HG03342 (cell line): ENCODE measurements at regions not wholly inside any gene's neighbourhood (a gene's known extent, or its start where the extent isn't known, plus 50 kb on each side); places are given as distances from the start of the nearest gene placed in this dataset.

Source experiments
- ATAC-seq: cut with Tn5 transposase; IDR thresholded peaks from one replicate; pipeline ENCODE4 v1.9.1; 2021; ENCODE audit warnings: mild to moderate bottlenecking, moderate library complexity; ENCODE audit not compliant: unreplicated experiment

DNA sequence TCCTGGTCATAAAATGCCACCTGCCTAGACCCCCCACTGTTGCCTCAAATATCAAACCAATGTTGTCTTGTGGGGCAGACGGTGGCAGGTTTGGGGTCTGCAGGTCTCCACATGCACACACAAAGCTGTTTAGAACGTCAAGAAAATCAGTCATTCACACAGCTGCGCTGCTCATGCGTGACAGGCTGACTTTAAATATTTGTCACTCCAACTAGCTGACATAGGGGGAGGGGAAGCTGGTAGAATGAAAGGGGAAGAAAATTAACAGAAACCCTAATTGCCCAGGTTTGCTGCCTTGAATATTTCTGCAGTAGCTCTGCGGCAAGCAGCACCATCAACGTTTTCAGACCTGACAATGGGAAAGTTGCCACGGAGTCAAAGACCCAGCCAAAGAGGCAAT is 201.8 kb downstream of the ABHD5 start:
- peak; percentile 64 for ATAC-seq

DNA sequence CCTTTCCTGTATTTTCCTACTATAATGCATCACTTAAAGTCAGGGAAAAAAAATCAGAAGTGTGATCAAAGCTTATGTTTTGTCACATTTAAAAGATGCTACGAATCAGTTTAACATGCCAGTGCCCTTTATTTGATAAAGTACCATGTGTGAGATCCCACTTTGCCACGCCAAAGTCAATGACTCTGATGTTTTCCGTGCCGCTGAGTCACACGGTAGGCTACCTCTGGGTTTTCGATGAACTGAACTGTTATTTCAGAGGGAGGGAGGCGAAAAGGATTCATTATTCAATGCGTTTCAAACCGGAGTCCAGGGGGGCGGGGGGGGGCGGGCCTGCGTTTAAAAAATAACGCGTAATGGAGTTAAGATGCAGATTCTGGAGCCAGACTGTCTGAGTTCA is 203.0 kb downstream of the ABHD5 start:
- no peak for ATAC-seq

DNA sequence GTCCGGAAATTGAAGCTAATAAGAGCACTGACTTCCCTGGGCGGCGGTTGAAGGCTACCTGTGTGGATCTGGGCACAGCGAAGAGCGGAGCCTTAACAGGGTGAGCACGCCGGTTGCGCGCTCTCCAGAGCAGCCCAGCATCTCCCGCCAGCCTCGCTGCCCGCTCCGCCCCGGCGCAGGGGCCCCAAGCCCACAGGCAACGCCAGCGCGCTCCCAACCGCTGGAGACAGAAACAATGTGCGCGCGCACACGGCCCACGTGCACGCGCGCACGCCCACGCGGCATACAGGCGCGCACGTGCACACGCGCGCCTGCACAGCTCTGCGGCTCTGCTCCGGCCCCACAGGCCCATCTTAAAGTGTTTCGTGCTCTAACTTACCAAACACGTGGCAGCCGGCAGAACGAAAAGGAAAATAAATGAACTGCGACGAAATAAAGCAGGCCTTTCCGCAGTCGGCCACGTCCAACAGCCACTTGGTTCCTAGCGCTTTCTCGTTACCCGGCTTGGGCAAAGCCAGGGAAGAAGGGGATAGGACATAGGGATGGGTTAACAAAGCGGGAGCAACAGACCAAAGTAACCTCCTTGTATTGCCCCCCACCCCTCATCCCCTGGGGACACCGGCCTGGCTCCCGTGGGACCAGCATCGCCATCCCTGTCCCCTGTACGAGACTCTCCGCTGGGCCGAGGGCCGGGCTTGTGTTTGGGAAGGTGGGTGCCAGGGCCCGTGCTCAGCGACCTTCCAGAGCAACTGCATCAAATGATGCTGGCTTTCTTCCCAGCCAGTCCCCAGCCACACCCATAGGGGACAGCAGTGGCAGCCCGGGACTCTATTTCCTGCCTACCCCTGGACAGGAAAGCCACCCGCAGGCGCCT is 203.7 kb downstream of the ABHD5 start:
- ATAC-seq = no peak

DNA sequence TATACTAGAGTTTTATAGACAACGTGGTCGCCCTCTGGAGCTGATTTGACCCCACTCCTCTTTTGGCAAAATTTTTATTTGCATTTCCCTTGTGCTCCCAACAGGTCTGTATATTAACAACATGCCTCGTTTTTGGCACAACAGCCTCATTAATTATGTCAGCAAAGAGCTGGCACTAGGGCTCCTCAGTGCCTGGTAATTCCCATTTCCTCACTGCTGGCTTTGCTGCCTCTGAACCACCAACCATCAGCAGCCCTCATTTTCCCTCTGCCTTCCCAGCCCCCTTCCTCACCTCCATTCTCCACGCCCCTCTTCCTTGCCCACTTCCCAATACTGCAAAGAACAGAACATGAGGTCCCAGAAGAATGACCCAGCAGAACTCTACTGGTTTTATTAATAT is 204.8 kb downstream of the ABHD5 start:
- no peak for ATAC-seq

DNA sequence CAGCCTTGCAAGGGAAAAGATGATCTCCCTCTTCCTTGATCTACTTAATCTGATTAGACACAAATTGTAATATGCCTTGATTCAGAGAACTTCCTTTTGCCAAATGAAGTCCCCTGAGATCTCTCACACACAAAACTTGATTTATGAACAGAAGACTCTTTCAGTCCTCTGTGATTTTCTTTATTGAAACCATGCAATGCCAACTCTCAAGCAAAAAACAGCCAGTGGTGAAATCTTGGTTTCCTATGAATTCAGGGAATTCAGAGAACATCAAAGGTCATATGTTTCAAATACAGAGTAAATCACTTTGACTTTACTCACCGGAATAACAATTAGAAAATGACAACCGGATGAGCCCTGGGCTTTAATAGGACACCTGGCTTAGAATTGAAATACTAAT is 211.7 kb downstream of the ABHD5 start:
- no peak for ATAC-seq

DNA sequence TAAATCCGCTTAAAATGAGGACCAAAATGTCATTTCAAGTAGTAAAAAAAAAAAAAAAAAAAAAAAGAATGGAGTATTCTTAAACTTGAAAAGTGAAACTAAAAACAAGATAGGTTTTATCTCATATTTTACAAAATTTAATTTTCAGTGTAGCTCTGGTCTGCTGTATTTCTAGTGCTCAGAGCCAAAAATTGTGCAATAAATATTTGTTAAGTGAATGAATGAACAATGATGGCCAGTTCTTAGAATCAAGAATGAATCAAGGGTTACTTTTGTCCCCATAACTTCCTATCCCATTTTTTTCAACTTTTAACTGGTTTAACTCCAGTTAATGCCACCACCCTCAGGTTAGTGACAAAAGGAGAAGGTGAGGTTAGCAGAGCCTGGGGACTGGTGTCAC is 214.4 kb downstream of the ABHD5 start:
- ATAC-seq = no peak

DNA sequence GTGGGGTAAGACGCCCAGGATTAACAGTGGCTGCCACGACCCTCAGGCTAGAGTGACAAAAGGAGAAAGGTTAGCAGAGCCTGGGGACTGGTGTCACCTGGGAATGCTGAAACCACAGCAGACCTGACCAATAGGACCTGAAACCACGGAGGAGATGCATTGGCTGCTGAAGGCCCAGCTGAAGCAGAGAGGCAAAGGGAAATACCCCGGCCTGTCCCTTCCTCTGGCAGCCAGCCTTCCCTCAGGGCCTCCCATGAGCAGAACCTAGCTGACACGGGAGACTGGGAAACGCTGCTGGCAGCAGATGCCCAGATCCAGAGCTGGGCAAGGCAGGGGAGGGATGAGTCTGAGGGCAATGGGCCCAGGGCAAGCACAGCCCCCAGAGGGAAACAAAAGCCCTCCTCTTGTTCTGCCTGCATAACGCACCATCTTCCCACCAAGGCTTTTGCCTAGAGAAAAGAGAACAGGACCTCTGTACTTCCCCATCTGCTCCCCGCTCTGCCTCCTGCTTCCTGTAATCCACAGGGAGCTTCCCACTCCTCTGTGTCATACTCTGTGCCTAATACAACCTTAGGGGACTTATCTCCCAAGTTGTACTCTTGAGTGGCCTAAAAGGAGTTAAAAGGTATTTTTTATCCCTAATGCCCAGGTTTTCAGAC is 216.2 kb downstream of the ABHD5 start:
- ATAC-seq = peak; percentile 19

DNA sequence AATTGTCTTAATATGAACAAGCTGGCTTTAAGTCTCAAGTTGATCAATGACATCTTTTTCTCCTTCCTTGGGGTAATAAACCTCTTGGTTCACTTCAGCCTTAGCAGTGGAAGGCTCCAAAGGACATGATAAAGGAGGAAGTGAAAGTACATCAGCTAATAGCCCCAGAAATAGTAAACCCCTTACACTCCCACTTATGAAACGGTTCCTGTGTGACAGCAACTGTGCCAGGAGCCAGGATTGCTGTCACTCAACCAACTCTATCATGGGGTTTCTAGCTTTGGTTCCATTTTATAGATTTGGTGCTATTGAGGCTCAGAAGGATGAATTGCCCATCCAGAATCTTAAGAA is 216.7 kb downstream of the ABHD5 start:
- peak; percentile 98 for ATAC-seq

DNA sequence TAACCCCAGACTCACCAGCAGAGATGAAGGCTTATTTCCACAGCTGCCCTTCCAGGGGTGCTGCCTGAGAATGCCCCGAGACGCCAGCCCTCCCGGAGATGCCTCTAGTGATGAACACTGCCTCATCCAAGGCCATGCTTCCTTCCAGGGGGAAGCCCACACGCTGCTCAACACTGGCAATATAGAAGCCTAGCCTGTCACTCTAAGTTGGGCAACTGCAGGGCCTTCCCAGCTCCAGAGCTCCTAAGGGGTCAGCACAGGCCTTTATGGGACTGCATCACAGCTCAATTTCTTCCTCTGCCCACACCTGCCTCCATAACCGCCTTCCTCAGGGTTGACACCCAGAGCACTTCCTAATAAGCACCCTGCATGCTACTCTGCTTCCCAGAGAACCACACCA is 217.7 kb downstream of the ABHD5 start:
- ATAC-seq = no peak

DNA sequence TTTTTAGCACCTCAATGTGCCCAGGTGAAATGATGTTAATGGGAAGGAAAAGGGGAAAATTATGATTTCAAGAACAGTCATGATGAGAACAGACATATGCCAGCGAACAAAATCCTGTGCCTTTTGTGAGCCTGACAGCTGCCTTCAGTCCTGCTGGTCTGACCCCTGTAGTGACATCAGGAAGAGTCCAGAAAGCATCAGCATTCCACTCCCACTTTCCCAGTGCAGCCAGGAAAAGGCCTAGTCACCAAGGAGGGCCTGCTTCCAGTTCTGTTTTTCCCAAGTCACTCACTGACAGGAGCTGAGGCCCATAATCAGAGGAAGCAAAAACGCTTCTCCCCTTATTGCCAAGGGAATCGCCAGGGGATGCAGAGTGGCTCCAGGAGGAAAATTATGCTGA is 218.4 kb downstream of the ABHD5 start:
- ATAC-seq = no peak

DNA sequence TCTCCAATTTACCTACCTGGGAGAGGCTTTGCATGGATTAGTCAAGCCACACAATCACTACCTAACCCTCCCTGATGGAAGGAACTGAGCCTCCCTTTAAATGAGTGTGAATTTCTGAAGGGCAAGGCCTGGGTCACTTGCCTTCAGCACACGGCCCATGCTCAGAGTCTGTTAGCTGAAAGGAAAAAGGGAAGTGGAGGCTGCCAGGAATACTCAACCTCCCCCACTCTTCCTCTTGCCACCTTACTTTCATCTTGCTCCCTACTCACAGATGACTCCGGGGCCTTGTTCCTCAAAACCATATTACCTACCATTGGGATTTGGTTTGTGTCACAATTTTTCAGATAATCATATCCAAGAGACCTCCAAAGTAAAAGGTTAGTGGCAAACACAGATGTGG is 220.0 kb downstream of the ABHD5 start:
- no peak for ATAC-seq

DNA sequence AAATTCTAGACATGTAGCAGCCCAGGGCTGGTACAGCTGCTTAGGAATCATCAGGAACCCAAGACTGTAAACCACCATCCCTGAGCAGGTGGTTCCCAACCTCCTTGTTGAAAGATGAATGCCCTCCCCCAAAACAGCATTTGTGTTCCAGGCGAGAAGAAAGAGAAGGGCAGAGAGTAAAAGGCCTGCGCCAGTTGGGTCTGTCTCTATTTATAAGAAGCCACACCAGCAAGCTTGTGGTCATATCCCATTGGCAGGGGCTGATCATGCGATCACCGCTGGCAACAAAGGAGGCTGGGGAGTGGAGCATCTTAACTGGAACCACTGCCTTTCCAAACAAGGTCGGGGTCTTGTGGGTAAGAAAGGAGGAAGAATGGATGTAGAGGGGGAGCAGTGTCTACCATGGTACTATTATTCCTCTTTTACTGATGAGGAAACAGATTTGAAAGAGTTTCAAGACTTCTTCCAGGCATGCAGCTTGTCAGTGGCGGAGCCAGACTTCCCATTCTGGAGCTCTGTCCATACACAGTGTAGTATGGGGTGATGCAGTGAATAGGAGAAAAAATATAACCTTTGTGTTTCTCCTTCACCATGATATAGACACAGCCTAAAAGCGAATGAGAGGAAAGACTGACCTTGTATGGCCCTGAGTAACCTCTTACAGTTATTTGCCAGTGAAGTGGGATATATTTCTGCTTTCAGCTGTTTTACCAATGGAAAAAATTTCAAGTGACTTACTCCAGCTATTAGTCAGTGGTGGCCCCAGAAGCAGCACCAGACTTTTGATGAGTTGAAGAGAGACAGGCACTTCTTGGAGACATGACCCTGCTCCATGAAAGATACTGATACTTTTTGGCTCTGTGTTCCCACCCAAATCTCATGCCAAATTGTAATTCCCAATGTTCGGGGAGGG is 222.6 kb downstream of the ABHD5 start:
- ATAC-seq = no peak

DNA sequence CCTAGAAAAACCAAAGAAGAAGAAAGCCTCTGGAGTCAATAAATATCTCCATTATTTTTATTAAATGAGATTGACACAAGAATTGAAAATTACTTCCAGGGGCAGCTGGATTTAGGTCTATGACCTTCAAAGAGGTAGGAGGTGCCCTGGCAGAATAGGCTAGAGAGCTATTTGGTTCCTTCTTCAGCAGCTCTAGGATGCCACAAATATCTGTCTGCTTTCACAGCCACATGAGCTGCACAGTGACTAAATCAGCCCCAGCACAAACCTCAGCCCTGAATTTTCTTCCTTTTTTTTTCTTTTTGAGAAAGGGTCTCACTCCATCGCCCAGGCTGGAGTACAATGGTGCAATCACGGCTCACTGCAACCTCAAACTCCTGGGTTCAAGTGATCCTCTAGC is 223.5 kb downstream of the ABHD5 start:
- no peak for ATAC-seq

DNA sequence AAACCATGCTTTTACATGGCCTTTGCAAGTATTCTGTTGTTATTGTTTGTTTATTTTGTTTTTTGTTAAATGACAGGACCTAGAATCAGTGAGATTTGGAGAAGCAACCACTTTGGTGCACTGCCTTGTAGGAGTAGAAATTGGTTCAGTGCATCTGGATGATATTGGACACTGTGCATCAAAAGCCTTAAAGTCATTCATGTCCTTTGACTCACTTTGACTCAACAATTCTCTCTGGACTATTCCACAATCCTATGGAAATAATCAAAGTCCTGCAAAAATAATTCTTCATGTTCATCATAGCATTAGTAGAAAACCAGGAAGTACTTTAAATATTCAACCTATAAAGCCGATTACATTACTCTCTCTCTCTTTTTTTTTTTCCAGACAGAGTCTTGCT is 224.8 kb downstream of the ABHD5 start:
- ATAC-seq = no peak

DNA sequence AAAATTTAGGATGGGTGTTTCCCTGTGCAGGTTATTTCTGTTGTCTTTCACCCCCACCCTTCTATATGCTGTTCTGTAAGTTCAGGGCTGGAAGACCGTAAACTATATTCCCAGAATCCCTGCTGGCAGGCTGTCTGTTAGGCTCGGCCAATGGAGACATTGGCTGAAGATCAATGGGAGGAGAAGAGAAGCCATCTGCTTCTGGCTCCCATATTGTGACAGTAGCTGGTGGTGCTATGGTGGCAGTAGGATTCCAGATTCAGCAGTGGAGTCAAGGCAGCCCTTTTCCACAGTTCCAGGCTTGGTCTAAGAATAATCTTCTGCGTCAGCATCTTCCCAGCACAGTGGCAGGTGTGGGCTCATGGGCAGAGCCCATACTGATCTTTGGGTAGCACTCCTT is 226.6 kb downstream of the ABHD5 start:
- ATAC-seq = no peak

DNA sequence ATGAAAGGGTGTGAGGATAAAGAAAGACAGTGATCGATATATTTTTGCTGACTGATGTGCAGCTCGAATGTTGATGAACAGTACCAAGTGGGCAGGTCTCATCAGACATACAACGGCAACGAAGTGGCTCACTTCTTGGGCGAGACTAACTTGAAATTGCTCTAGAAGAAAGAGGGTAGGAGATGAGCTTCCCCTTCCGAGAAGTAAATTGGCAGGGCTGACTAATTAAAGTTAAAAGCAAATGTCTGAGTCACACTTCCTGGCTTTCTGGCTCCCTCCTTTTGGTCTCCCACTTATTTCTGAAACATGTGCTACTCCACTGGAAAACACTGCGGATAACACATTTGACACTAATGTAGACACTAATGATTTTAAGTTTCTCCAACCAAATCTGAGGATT is 228.3 kb downstream of the ABHD5 start:
- no peak for ATAC-seq

DNA sequence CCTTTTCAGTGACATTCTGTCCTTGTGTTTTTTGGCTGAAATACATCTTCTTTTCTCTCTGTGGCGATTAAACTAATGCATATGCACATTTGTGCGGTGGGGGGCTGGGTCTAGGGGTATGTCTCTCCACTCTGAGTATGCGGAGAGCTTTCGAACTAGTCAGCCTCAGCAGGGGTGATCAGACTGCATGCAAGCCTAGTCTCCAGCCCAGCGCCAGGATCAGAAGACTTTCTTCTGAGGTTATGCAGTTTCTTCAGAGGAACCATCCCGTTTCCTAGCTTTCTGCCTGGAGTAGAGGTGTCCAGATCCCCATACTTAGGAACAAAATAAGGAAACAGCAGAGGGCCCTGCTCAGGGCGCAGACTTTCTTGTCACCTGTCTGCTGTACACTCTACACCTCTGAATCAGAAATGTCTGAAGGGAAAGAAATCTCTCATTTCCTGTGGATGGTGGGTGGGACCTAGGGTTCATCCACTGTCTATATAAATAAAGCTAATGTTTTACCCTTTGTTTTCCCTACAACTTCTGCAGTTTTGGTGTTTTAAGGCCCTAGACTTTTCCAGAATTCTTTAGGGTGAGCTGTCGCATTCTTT is 230.4 kb downstream of the ABHD5 start:
- ATAC-seq = no peak

DNA sequence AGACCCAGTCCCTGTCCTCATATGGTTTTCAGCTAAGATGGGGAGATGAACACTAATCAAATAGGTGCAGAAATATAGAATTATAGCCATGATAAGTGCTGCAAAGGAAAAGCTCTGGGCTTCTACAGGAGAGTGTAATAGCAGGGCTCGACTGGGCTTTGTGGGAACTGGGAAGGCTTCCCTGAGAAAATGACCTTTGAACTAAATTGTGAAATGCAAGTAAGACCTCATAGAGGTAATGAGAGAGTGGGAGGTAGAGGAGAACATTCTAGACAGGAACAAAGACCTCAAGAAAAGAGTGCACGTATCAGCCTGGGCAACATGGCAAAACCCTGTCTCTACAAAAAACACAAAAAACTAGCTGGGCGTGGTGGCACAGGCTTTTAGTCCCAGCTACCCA is 231.6 kb downstream of the ABHD5 start:
- ATAC-seq = no peak

DNA sequence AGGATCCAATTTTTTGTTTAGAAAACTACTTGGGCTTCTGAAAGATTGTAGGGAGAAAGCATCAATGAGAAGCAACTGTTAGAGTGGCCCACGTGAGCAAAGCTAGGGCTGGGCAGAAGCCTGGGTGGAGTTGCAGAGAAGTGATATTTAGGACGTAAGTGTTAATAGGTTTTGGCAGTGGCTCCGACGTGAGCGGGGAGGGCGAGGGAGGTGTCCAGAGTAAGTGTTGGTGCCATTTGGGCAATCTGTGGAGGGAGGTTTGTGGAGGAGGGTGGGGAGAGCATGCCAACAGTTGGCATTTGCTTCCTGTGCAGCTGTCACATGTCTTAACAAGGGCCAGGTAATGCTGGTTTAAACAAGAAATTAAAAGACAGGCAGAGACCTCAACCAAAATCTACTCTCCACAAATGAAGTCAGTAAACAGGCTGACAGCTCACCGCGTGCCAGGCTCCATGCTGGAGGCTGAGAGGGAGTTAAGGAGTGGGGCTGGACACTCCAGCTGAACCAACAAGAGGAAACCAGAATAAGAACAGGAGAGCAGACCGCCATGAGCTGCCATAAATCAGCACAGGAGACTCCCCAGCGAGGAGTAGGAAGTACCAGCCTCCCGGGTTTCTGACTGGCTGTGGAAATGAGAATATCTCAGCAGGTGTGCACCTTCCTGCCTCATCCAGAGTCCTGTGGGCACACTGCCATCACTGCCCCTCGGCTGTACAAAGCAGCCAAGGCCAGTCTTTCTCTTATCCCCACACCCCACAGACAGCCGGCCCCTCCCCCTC is 232.6 kb downstream of the ABHD5 start:
- ATAC-seq = no peak

DNA sequence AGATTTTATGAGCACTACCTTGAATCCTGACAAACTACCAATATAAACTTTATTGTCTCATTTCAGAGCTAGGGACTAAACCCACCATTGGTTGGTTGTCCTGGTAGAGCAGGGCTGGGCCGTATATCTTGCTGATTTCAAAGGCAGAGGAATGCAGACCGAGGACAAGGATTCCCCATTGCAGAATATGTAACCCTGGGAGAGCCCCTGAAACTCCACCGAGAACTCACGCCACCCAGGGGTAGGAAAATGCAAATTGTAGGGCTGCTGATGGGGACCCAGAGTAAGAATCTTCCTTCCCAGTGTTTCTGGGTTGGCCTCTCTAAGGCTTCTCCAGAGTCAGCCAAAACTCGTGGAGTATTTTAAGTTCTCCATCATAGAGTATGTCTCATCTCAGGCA is 235.3 kb downstream of the ABHD5 start:
- ATAC-seq = no peak
